ENCODE measurements at regions not wholly inside any gene's neighbourhood (a gene's known extent, or its start where the extent isn't known, plus 50 kb on each side); places are given as distances from the start of the nearest gene placed in this dataset.

DNA sequence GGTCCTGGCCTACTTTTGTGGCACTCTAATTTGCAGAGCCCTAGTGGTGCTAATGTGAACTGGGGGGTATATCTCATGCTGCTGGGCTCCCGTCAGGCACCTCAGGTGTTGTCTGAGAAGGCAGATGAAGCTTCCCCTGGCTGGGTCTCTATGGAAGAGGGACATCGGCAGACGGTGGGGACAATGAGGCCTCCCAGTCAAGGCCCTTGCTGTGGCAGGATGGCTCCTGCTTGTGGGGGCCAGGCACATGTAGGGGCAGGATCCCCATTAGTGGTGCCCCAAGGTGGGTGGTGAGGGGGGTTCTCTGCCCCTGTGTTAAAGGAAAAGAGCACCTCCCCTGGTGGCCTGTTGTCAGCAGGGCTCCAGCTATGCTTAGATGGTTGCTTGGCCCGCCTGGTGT lies 192.8 kb upstream of the S1PR3 start:
- Histone ChIP-seq H3K4me1 (peaks cover 0 to 19% (median 11%) of the 10 kb centered on the region in 6 donors), H3K36me3 (no peaks in the 10 kb centered on the region), H3K27me3 (replicated peaks in 1 of 7) (peaks cover 0 to 18% (median 0%) of the 10 kb centered on the region in 7 donors), H3K4me3 (no peak overlapping the region), H3K9me3 (no peaks in the 10 kb centered on the region), H3K27ac (no peak overlapping the region)
- 93 to 100% (median 97%) methylated on average over 2 to 4 of the region's 4 CpGs for WGBS, 5 donors
- intact Hi-C loops (cut with DNase I; ENCODE audit: low total_unique reads) = no loop called here
- no peak for DNase-seq
- no peak for TF ChIP-seq POLR2AphosphoS5 (IDR thresholded peaks at IDR 0.05)
- no peak for TF ChIP-seq CTCF (IDR thresholded peaks at IDR 0.05 in 8 of 11, conservative IDR thresholded peaks at IDR 0.05 in 3 of 11)
- no peak for TF ChIP-seq POLR2A (IDR thresholded peaks at IDR 0.05)

DNA sequence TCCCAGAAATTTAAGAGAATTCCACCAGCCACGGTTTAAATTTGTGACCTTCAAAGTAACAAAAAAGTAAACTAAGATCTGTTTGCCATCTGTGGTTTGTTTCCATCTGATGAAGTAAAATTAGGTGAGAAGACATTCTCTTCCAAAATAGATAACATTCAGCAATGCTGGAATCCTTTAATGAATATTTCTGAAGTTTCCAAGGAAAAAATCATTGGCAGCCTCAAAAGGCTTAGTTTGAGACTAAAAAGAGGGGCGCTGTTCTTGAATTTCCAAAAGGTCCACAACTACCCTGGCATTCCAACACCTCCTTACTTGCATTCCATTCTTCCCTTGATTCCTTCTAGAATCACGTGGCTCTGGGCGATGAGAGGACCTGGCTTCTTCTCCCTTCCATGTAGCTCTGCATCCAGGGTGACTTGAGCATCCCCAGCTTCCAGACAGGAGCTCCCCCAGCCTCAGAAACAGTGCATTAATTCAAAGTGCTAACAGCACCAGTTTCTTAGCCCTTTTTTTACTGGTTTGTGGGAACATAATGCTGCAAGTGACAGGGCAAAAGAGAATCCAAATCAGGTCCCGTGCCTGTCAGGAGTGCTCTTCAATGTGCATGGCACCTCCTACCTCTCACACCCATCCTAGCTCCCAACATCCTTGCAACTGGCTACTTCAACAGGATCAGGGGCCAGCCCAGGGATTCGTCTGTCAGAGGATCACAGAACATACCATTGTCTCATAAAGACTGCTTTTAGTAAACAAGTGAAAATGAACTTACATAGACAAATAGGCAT lies 191.5 kb upstream of the S1PR3 start:
- Histone ChIP-seq H3K9me3 (no peaks in the 10 kb centered on the region), H3K4me1 (peaks cover 0 to 12% (median 10%) of the 10 kb centered on the region in 6 donors), H3K36me3 (no peaks in the 10 kb centered on the region), H3K27me3 (replicated peaks in 1 of 7) (peaks cover 0 to 15% (median 0%) of the 10 kb centered on the region in 7 donors), H3K27ac (no peak overlapping the region), H3K4me3 (no peak overlapping the region)
- WGBS, 5 donors = 66 to 76% (median 70%) methylated on average over 6 of the region's 6 CpGs
- intact Hi-C loops (cut with DNase I; ENCODE audit: low total_unique reads) = no loop called here
- TF ChIP-seq POLR2AphosphoS5 (IDR thresholded peaks at IDR 0.05) = no peak
- TF ChIP-seq CTCF (IDR thresholded peaks at IDR 0.05 in 8 of 11, conservative IDR thresholded peaks at IDR 0.05 in 3 of 11) = no peak
- no peak for TF ChIP-seq POLR2A (IDR thresholded peaks at IDR 0.05)
- DNase-seq = no peak

DNA sequence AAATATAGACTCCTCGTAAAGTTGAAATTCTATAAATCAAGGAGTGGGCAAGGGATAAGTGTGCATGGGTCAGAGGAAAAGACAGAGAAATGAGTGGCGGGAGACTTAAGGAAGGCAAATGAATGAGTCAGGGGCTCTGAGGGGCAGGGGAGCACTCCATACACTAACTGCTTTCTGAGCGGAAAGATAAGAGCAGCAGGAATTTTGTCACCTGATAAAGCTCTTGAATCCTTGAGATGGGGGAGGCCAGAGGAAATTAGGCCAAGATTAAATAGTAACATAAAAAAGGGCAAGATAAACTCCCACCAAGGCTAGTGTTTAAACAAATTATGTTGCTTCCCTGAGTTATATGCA lies 191.0 kb upstream of the S1PR3 start:
- TF ChIP-seq CTCF (IDR thresholded peaks at IDR 0.05 in 8 of 11, conservative IDR thresholded peaks at IDR 0.05 in 3 of 11) = no peak
- TF ChIP-seq POLR2A (IDR thresholded peaks at IDR 0.05) = no peak
- TF ChIP-seq POLR2AphosphoS5 (IDR thresholded peaks at IDR 0.05) = no peak
- 42 to 70% (median 54%) methylated on average over 3 of the region's 3 CpGs for WGBS, 5 donors
- no peak overlapping the region for H3K4me3 ChIP-seq
- H3K4me1 ChIP-seq = peaks cover 0 to 12% (median 8%) of the 10 kb centered on the region in 6 donors
- intact Hi-C loops (cut with DNase I; ENCODE audit: low total_unique reads) = no loop called here
- H3K9me3 ChIP-seq = no peaks in the 10 kb centered on the region
- no peak overlapping the region for H3K27ac ChIP-seq
- H3K36me3 ChIP-seq = no peaks in the 10 kb centered on the region
- H3K27me3 ChIP-seq (replicated peaks in 1 of 7) = peaks cover 0 to 15% (median 0%) of the 10 kb centered on the region in 7 donors
- no peak for DNase-seq

GRCh38 chr9:88801214-88801796 lies 190.0 kb upstream of the S1PR3 start:
- intact Hi-C loops (cut with DNase I; ENCODE audit: low total_unique reads) = no loop called here
- Histone ChIP-seq H3K27me3 (replicated peaks in 1 of 7) (peaks cover 0 to 15% (median 0%) of the 10 kb centered on the region in 7 donors), H3K9me3 (no peaks in the 10 kb centered on the region), H3K4me3 (no peak overlapping the region), H3K4me1 (peaks cover 0 to 12% (median 8%) of the 10 kb centered on the region in 6 donors), H3K36me3 (no peaks in the 10 kb centered on the region), H3K27ac (no peak overlapping the region)
- WGBS, 5 donors = 74 to 86% (median 81%) methylated on average over 2 of the region's 2 CpGs
- DNase-seq = no peak
- TF ChIP-seq CTCF (IDR thresholded peaks at IDR 0.05 in 8 of 11, conservative IDR thresholded peaks at IDR 0.05 in 3 of 11) (no peak), POLR2AphosphoS5 (IDR thresholded peaks at IDR 0.05) (no peak), POLR2A (IDR thresholded peaks at IDR 0.05) (no peak)

Measured in spleen (tissue), 11 donors.